Renal cortical epithelial cell (primary cell): ENCODE measurements at regions not wholly inside any gene's neighbourhood (a gene's known extent, or its start where the extent isn't known, plus 50 kb on each side); places are given as distances from the start of the nearest gene placed in this dataset.

Source experiments
- DNase-seq: peaks from one replicate; pipeline ENCODE4 v3.0.0-alpha.2; 2011; ENCODE audit warnings: low read depth

DNA sequence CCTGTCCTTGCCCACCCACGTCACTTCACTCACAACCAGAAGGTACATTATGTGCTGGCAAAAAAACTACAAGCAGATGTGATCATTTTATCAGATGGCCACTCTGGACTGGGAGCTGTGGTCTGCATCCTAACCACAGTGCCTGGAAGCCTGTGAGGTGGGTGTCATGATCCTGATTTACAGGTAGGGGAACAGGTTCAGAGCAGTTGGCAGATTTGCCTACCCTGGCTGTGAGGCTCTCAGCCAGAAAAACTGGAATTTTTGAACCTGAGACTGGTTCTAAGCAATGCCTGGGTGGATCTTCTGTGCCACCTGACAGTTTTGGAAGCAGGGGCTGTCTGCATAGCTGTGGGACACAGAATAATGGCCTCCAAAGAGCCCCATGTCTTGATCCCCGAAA lies 150.8 kb downstream of the SYF2 start:
- no peak for DNase-seq

DNA sequence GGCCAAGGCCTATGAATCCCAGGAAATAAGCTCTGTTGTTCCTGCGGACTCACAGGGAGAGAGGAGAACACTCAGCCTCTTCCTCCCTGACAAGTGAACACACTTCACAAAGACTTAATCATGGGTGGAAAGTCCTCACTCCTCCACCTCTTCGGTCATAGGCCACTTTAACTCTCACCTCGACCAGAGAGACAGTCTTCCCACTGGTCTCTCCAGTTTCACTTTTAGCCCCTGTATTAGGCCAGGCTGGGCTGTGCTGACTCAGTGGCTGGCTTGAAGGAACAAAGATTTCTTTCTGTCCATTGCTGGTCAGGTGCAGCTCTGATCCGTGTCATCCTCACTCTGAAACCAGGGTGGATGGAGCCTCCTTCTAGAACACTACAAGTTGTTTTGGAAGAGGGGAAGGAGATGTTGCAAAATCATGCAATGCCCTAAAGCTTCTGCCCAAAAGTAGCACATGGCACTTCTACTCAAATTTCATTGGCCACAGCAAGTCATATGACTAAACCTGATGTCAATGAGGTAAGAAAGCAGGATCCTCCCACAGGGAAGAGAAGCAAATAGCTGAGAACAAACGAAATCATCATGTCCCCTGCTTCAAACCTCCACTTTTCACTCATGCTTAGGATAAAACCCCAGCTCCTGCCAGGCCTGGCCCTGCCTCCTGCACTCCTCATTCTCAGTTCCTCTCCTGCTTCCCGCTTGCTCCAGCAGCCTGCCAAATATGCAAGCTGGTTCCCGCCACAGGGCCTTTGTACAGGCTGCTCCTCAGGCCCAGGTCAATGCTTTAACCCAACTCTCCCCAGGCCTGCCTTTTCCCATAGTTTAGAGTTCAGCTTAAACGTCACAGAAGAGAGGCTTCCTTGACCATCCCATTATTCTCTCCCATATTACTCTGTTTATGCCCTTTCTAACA lies 150.5 kb upstream of the RUNX3 start:
- no peak for DNase-seq

DNA sequence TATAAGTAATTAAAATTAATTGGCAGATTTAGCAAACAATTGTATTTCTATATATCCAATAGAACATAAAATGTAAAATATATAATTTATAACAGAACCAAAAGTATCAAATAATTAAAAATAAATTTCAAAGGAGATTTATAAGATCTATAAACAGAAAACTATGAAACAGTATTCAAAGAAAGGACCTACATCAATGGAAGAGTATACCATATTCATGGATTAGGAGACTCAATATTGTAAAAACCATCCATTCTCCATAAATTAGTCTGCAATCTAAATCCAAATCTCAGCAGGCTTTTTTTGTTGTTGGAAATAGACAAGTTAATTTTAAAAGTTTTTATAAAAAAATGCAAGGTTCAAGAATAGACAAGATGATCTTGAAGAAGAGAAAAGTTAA lies 149.0 kb upstream of the RUNX3 start:
- no peak for DNase-seq

DNA sequence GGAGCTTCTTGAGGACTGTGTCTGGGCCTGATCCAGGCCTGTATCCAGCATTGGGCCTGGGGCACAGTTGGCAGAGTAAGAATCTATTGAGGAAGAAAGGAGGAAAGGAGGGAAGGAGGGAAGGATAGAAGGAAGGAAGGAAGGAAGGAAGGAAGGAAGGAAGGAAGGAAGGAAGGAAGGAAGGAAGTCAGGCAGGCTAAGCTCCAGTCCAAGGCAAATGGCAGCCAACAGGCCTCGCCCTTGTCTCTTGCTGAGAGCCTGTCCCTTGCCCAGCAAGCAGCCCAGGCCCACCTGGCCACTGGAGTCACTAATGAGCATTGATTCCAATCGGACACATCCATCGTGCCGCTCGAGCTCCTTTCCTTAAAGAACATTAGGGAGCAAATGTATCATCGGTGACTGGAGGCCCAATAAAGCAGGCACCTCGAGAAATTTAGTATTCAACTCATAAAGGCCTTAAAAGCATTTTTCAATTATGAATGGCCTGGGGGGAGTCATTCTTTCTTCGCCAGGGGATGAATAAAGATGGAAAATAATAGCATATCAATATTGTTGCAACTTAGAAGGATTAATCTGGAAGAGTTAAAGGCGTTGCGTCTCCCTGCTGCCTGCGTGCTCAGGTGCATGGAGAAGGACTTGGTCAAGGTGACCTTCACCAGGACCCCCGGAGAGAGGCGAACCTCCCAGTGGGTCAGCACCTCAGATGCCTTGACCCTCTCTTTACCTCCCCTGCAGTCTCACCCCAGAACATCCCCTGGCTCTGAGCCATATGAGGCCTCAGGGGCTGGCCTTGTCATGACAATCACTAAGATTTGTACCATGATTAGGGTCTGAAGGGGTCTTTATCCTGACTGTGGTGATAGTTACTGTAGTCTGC lies 144.5 kb upstream of the RUNX3 start:
- no peak for DNase-seq

DNA sequence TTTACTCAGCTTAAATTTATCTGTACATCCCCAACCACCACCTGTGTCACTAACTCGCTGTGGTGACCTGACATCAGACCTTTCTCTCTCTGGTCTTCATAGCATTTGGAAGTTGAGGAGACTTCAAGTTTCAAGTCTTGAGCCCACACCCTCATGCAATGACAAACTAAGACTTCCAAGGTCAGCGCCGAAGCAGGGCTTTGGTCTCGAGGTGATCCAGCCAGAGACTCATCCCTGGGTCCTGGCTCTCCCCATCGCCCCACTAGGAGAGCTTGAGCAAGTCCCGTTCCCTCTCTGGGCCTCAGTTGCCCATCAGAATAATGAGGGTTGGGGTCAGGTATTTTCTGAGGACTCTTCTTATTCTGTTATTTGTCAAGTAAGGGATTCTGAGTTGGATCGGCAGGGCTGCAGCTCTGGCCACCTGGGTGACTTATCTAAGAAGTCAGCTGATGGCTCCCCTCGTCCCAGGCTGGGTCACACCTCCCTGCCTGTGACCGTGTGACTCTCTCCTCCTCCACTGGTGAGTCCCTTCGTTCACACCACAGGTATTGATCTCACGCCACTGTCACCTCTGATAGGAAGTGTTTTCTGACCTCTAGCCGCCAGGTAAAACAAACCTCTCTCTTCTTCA lies 143.7 kb upstream of the RUNX3 start:
- no peak for DNase-seq

DNA sequence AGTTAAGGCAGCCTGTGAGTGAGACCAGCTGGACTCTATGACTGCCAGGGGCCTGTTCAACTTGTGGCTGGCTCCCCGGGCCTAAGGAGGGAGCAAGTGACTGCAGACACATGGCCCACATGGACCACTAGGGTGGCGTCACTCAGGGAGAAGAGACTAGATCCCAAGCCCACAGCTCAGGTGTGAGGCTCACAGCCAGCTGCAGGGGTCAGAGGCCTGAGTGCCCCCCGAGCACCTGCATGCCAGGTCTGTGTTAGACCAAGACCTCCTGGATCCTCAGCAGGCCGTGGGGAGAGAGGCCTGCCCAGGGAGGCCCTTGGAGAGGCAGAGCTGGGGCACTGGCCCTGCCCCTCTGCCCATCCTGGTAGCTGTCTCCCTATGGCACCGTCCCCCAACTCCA lies 142.4 kb upstream of the RUNX3 start:
- DNase-seq: no peak

DNA sequence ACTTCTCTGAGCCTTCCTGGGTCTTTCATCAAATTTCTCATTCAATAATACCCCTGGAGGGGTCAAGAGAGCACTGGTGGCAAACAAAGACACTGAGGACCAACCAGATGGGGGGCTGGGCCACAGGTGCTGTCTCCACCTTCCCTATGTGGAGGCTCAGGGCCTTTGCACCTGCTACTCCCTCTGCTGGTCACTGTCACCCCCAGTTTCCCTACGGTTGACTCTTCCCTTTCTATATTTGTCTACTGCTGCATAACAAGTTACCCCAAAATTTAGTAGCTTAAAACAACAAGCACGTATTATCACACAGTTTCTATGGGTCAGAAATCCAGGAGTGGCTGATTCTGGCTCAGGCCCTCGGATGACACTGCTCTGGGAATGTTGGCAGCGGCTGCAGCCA lies 138.8 kb upstream of the RUNX3 start:
- DNase-seq: no peak

DNA sequence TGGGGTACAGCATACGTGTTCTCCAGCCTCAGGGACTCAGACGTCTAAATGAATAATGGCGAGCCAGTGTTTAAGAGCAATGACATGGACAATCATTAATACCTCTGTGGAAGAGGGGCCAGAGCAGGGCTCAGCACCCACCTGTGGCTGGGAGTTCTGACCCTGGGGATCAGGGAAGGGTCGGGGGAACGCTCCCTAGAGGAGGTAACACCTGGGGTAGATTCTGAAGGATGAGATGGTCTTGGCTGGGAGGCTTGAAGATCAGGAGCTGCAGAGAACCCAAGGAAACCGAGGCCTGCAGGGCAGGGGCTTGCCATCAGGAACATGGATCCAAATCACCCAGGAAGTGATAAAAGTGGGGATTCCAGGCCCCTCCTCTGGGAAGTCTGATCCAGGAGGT lies 138.2 kb upstream of the RUNX3 start:
- no peak for DNase-seq

DNA sequence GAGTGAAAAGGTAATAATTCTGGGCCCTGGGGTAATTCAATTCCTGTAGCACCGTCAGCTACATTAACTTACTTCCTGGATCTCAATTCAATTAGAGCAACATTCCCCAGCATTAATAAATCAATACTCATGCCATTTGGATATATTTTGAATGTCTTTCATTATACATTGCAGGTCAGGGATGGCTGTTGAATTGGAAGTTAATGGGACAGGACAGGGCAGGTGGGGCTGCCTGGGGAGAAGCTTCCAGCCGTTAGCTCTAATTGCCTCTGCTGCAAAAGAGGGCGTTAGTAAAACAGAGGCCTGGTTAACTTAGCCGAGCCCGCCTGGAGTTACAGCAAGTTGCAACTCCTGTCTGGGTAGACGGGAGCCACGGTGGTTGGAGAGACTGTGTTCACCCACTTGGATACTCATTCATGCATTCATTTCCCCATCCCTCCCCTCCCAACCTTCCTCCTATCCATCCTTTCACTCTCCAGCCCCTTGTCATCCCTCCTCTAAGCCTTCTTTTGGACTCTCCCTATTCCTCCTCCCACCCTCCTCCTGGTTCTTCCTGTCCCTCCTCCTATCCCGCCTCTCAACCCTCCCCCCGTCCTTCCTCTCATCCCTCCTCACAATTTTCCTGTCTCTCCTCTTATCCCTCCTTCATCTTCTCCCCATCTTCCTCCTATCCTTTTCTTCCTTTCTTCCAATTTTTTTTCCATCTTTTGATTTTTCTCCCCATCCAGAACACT lies 137.6 kb upstream of the RUNX3 start:
- no peak for DNase-seq

DNA sequence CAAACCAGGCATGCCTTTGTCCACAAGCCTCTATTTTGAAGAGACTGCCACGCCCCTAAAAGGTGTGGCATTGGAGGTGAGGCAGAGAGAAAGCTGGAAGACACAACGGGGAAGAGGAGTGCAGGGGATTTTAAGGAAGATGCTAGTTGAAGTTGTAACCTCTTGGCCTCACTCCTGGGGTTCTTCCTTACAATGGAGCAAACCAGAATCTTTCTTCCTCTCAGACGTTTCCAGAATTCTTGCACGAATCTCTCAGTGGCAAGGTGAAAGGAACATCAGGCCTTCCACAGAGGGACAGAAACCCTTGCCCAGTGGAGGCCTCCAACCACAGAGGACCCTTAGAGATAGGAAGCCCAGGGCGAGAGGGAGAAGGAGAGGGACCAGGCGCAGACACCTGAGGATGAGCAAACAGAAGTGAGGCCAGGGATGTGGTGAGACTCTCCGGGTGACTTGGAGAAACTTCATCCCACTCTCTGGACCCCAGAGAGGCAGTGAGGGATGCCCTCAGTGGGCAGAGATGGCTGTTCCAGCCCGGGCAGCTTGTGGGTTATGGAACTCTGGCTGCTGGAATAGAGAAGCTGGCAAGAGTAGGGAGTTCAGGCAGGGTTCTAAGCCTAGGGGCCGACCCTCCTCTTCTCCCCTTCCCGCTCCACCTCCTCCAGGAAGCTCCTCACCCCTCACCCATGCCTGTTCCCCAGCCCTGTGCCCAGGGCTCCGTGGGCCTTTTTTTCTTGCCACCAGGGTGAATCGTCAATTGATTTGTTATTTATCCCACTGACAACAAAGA lies 136.8 kb upstream of the RUNX3 start:
- DNase-seq: no peak

DNA sequence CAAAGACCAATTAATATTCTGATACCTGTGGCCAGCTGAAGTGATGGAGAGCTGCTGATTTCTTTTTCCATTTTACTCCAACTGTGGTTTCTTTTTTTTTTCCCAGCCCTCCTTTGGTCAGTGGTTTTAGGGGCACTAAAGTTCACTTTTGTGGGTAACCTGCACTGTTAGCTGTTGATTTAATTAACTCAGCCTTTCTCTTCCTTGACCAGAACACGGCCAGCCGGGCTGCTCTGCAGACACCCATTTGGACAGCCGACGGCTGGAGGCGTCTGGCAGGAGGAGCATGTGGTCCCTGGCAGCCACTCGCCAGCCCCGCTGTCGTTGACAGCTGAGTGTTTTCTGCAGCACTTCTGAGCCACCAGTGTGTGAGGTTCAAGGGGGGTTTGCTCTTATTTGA lies 136.2 kb upstream of the RUNX3 start:
- no peak for DNase-seq

DNA sequence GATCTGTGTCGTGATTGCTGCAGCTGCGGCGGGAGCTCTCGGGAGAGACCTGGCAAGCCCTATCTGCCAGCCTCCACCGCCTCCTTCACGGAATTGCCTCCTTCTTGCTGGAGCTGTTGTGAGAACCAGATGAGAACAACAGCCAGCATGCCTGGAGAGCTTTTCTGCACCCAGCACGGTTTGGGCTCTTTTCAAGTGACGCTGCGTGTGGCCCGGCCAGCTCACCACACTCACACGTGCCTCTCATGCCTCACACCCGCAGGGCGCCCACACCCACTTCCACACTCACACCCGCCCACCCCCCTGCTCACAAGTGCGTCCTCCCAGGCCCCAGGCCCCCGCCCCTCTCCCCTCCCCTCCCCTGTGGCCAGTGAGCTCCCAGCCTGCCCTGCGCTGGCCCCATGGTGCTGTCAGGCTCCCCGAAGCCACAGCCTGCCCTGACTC lies 135.7 kb upstream of the RUNX3 start:
- DNase-seq: no peak

DNA sequence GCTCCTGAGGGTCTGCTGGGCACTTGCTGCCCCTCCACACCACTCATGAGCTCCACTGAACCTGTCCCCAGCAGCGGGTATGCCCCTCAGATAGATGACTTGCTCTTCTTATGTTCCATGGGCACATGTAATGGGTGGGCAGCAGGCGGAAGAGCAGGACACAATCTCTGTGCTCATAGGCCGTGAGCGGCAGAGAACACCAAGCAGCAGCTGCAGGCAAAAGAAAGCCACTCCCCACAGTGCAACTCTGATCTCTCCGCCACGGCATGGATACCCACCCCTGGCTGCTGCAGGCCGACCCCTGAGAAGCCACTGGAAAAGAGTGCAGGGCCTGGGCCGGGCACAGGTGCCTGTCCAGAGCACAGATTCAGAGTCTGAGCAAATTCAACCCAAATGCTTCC lies 135.2 kb upstream of the RUNX3 start:
- no peak for DNase-seq

DNA sequence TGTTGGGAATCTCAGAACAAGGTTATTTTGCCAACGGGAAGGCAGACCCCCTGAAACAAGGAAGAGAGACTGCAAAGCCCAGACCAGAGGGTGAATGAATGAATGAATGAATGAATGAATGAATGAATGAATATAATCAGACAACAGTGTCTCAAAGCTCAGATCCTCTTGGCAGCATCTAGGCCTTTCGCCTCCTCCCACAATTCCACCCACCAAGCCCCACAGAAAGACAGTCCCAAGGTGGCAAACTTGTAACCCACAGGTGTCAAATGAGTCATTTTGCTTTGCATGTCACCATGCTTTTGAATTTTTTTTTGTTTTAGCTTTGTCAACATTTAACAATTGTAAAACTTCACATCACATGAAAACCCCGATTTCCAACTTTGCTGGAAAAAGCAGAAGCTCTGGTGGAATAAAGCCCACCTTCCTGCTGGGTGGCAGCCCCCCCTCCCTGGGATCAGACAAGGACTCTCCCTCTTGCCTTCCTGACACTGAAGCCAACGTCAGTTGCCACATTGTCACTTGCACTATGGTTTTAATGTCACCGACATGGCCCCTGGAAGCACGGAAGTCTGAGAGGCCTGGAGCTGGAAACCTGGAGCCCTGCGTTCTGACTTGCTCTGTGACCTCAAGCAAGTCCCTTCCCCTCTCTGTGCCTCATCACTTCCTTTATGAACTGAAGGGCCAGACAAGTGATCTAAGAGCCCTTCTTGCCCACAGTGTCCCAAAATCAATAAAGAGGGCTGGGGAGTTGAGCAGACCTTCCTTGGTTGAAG lies 134.6 kb upstream of the RUNX3 start:
- DNase-seq: no peak

DNA sequence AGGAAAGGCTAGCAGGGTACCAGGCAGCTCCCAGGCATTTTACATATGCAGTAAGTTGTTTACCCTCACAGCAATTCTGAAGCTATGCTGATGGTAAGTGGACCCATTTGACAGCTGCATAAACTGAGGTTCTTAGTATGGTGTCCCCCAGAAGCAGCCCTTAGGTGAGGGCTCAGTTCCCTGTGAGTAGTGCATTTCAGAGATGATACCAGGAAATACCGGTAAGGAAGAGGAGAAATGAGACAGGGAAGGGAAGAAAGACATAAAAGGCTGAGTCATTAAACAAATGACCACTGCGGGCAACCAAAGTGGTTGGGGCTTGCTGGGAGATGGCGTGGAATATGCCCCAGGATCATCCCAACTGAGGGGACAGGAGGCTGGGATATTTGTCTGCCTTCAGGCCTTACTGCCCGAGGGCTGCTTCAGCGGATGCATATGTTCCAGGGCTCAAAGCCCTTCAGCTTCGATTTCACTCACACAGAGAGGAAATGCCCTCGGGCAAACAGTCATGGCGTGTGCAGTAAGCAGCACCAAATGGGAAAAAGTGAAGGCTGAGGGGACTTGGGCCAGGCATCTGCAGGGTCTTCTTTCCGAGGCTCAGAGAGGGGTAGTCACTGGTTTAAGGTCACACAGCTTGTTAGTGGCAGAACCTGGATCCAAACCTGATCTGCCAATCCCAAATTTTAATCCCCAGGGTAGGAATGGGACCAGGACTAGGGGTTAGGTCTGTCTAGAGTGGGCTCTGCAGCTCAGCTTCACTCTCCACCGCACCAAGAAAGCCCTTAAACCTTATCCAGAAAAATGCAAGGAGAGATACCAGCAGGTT lies 133.7 kb upstream of the RUNX3 start:
- DNase-seq: no peak

DNA sequence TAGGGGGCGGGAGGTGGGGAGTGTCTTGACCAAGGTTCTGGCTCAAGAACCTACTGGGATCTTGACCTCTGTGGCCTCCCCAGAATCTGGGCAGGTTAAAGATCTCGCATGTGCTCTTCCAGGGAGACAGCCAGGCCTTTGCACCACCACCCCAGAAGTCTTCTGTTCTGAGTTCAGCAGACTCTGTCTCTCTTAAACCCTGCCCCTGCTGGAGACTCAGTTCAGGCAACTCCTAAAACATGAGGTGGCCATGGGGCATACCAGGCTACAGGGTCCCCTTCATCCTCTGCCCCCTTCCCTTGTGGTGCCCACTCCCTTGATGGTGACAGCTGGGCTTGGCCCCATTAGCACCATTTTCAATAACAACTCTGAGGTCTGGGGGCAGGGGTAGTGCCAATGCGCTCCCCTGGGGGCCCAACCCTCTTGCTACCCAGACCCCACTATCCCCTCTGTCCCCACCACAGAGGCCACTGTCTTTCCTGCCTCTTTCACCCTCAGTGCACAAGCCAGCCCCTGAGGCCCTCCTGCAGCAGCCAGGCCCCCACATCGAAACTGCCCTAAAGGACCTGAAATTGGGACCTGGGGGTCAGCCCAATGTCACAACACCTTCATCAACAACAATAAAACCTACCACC lies 132.7 kb upstream of the RUNX3 start:
- no peak for DNase-seq

DNA sequence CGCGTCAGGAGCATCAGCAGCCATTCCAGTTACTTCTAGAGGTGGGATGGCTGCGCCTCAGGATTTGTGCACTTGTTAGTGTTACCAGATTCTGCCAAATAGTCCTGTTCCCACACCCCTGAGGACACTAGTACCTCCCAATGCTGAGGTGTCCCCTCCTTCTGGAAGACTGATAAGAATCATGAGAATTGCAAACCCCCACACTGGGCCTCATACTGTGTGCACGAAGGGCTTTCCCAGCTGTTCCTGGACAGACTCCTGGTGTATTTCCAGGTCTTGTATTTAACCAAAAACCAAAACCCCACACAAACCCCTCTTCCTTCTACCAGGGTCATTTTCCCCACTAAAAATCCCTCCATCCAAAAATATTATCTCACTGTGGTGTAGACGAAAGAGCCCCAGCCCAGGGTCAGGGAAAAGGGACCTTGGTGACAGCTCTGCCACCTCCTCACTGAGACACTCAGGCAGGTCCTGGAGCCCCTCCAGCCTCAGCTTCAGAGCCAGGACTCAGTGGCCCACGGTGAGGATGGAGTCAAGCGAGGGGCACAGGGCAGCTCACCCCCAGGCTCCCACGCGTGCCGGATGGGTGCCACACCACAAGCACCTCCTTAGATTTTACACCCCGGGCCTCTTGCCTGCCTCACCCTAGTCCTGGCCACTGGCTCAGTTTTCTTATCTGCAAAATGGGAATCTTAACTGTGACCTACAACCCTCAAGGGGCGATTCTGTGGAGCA lies 131.4 kb upstream of the RUNX3 start:
- no peak for DNase-seq

DNA sequence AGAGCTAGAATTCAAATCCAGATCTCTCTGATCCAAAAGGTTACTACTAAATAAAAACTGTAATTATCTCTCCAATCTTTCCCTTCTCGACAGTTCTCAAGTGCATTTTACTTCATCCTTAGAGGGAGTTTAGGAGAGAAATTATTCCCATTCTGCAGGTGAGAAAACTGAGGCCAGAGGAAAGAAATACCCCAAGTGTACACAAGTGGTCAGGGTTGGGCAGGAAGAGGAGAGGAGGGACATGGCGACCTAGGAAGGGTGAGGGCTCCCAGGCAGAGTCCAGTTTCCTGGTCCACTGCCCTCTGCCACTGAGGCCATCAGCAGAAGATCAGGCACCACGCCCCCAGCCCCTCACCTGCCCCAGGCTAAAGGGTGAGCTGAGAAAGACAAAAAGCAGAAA lies 127.1 kb upstream of the RUNX3 start:
- DNase-seq: no peak
